K562 (cell line): ENCODE measurements at regions not wholly inside any gene's neighbourhood (a gene's known extent, or its start where the extent isn't known, plus 50 kb on each side); places are given as distances from the start of the nearest gene placed in this dataset.

Source experiments
- CREB3 ChIP-seq: fragments of 450-650 bp; conservative IDR thresholded peaks from 2 replicates; pipeline ENCODE4 v1.6.1; 2016; ENCODE audit warnings: missing genetic modification characterization, low read depth, mild to moderate bottlenecking, missing compliant biosample characterization, moderate library complexity
- HMGN3 ChIP-seq: IDR thresholded peaks from 2 replicates; pipeline ENCODE4 v1.6.1; 2011; ENCODE audit warnings: borderline replicate concordance, low read depth, mild to moderate bottlenecking, mixed read lengths, low read length; ENCODE audit not compliant: insufficient read length; ENCODE audit errors: extremely low read depth
- ILK ChIP-seq: fragments of 450-650 bp; IDR thresholded peaks from 2 replicates; pipeline ENCODE4 v1.6.1; 2016; ENCODE audit warnings: missing genetic modification characterization, low read depth, mild to moderate bottlenecking, missing compliant biosample characterization, moderate library complexity, borderline replicate concordance
- JUND ChIP-seq, 2 experiments: IDR thresholded peaks; 2 replicates in 1 of 2; 3 replicates in 1 of 2; pipeline ENCODE4 v1.6.1; 2011; ENCODE audit warnings: borderline replicate concordance in 2 of 2, low read depth in 2 of 2, low read length in 2 of 2, improper control_type of control experiment in 1 of 2, missing biosample characterization in 1 of 2, missing genetic modification characterization in 1 of 2, missing genetic modification reagents in 1 of 2
- MEF2A ChIP-seq: IDR thresholded peaks from 2 replicates; pipeline ENCODE4 v1.6.1; 2011; ENCODE audit warnings: low read depth, mild to moderate bottlenecking, low read length, moderate library complexity; ENCODE audit not compliant: control insufficient read depth
- MTA1 ChIP-seq: fragments of 450-650 bp; IDR thresholded peaks from 2 replicates; pipeline ENCODE4 v1.6.1; 2017; ENCODE audit warnings: borderline replicate concordance
- OTX1 ChIP-seq: fragments of 450-650 bp; formaldehyde crosslinking; IDR thresholded peaks from 2 replicates; pipeline ENCODE4 v1.4.0; 2022; ENCODE audit warnings: mild to moderate bottlenecking
- POLR2B ChIP-seq: fragments of 450-650 bp; IDR thresholded peaks from 2 replicates; pipeline ENCODE4 v1.6.1; 2018; ENCODE audit warnings: low read depth; ENCODE audit not compliant: partially characterized antibody
- POLR2G ChIP-seq: fragments of 200-400 bp; formaldehyde crosslinking; IDR thresholded peaks from 2 replicates; pipeline ENCODE4 v1.6.1; 2017; ENCODE audit warnings: low read depth, mild to moderate bottlenecking, antibody characterized with exemption, low read length, moderate library complexity
- TAL1 ChIP-seq: fragments of 450-650 bp; IDR thresholded peaks from 2 replicates; pipeline ENCODE4 v1.6.1; 2016; ENCODE audit warnings: mild to moderate bottlenecking
- TSHZ1 ChIP-seq: fragments of 250-450 bp; sonication (Bioruptor Pico); IDR thresholded peaks from 2 replicates; pipeline ENCODE4 v1.4.0; 2020; ENCODE audit warnings: mild to moderate bottlenecking, moderate library complexity
- ZEB2 ChIP-seq: fragments of 450-650 bp; IDR thresholded peaks from 2 replicates; pipeline ENCODE4 v1.6.1; 2016
- ZKSCAN1 ChIP-seq: fragments of 150-350 bp; IDR thresholded peaks from 2 replicates; pipeline ENCODE4 v1.6.1; 2016; ENCODE audit warnings: low read depth, low read length
- ZNF23 ChIP-seq: fragments of 250-450 bp; sonication (Bioruptor Pico); IDR thresholded peaks from 2 replicates; pipeline ENCODE4 v1.4.0; 2020; ENCODE audit warnings: mild to moderate bottlenecking
- ZNF586 ChIP-seq: fragments of 450-650 bp; formaldehyde crosslinking; conservative IDR thresholded peaks from 2 replicates; pipeline ENCODE4 v1.4.0; 2020; ENCODE audit warnings: mild to moderate bottlenecking, moderate library complexity
- ZNF79 ChIP-seq: fragments of 250-450 bp; sonication (Bioruptor Pico); IDR thresholded peaks from 2 replicates; pipeline ENCODE4 v1.4.0; 2020; ENCODE audit warnings: low read depth, mild to moderate bottlenecking, moderate library complexity
- TF ChIP-seq, protein P1 (sequence below): fragments of 250-450 bp; sonication (Bioruptor Pico); IDR thresholded peaks from 2 replicates; pipeline ENCODE4 v1.5.0; 2020; ENCODE audit warnings: mild to moderate bottlenecking
- TF ChIP-seq, protein P2 (sequence below): fragments of 450-650 bp; IDR thresholded peaks from 2 replicates; pipeline ENCODE4 v1.6.1; 2016; ENCODE audit warnings: missing biosample characterization, missing genetic modification characterization
- TF ChIP-seq, protein P3 (sequence below): fragments of 250-450 bp; sonication (Bioruptor Pico); IDR thresholded peaks from 2 replicates; pipeline ENCODE4 v1.8.0; 2021; ENCODE audit warnings: borderline replicate concordance, mild to moderate bottlenecking, moderate library complexity; ENCODE audit not compliant: poor library complexity, severe bottlenecking

DNA sequence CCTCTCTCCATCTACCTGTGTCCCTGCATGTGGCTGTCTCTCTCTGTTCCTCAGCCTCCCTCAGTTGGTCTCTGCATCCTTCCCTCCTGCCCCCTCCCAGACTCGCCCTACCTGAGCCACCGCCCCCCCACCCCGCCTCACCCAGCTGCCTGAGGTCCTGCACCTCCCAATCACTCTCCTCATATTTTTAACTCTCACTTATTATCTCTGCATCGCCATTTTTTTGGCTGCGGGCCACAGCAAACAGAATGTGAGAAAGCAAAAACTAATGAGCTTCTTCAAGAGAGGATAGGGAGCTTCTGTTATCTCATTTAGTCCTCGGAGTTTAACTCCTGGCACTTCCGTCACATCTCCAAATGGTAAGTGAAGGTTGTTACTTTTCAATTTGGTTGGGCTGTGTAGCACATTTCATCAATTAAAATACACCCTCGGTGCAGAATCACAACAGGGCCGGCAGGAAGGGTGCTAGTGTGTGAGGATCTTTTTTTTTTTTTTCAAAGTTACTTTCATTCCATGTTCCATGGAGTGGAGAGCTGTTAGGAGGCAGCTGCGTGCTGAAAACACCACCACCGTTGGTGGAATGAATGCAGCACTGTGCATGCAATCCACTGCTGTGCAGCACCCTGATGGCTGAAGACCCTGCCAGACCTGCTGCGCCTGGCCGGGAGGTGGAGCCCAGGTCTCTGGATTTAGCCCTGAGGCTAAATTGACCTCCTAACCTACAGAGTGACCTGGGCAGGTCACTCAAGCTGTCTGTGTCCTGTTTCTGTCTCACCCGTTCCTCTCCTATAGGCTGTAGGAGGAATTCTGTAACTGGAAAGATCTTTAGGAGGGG is 157.2 kb upstream of the NFIA start (continued):
- TF ChIP-seq ILK = no peak
- TF ChIP-seq, protein P1, sequence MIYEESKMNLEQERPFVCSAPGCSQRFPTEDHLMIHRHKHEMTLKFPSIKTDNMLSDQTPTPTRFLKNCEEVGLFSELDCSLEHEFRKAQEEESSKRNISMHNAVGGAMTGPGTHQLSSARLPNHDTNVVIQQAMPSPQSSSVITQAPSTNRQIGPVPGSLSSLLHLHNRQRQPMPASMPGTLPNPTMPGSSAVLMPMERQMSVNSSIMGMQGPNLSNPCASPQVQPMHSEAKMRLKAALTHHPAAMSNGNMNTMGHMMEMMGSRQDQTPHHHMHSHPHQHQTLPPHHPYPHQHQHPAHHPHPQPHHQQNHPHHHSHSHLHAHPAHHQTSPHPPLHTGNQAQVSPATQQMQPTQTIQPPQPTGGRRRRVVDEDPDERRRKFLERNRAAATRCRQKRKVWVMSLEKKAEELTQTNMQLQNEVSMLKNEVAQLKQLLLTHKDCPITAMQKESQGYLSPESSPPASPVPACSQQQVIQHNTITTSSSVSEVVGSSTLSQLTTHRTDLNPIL (CRISPR knock-in tag) = no peak
- no peak for TF ChIP-seq POLR2B
- no peak for TF ChIP-seq POLR2G
- TF ChIP-seq JUND (IDR thresholded peaks at IDR 0.05; ENCODE audit: borderline replicate concordance, low read depth, low read length) = peak; percentile 40; the same call in 1 of the 2 replicates
- TF ChIP-seq JUND (tag; IDR thresholded peaks at IDR 0.05; ENCODE audit: borderline replicate concordance, low read depth, low read length) = no peak; the same call in 2 of the 3 replicates
- TF ChIP-seq ZKSCAN1 = no peak
- no peak for TF ChIP-seq TSHZ1
- TF ChIP-seq TAL1 = 0 out of 2 replicates have a peak, but pooled peaks have one; percentile 29
- TF ChIP-seq, protein P2, sequence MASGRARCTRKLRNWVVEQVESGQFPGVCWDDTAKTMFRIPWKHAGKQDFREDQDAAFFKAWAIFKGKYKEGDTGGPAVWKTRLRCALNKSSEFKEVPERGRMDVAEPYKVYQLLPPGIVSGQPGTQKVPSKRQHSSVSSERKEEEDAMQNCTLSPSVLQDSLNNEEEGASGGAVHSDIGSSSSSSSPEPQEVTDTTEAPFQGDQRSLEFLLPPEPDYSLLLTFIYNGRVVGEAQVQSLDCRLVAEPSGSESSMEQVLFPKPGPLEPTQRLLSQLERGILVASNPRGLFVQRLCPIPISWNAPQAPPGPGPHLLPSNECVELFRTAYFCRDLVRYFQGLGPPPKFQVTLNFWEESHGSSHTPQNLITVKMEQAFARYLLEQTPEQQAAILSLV (tag) = no peak
- no peak for TF ChIP-seq ZNF23
- TF ChIP-seq ZNF586 = no peak
- TF ChIP-seq, protein P3, sequence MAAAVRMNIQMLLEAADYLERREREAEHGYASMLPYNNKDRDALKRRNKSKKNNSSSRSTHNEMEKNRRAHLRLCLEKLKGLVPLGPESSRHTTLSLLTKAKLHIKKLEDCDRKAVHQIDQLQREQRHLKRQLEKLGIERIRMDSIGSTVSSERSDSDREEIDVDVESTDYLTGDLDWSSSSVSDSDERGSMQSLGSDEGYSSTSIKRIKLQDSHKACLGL (CRISPR knock-in tag) = no peak
- no peak for TF ChIP-seq MEF2A
- TF ChIP-seq ZEB2 = 0 out of 2 replicates have a peak, but pooled peaks have one; percentile 26
- no peak for TF ChIP-seq CREB3
- TF ChIP-seq MTA1 = no peak
- no peak for TF ChIP-seq ZNF79
- TF ChIP-seq HMGN3 = no peak
- no peak for TF ChIP-seq OTX1 (CRISPR knock-in tag)
